HG03196 (cell line): ENCODE measurements at regions not wholly inside any gene's neighbourhood (a gene's known extent, or its start where the extent isn't known, plus 50 kb on each side); places are given as distances from the start of the nearest gene placed in this dataset.
"Not testable (repeated sequence)": the region's sequence is repeated elsewhere in the genome, so short reads cannot be mapped to it uniquely, and the experiment has no call there.

Source experiments
- ATAC-seq: cut with Tn5 transposase; IDR thresholded peaks from one replicate; pipeline ENCODE4 v1.9.1; 2021; ENCODE audit not compliant: unreplicated experiment

DNA sequence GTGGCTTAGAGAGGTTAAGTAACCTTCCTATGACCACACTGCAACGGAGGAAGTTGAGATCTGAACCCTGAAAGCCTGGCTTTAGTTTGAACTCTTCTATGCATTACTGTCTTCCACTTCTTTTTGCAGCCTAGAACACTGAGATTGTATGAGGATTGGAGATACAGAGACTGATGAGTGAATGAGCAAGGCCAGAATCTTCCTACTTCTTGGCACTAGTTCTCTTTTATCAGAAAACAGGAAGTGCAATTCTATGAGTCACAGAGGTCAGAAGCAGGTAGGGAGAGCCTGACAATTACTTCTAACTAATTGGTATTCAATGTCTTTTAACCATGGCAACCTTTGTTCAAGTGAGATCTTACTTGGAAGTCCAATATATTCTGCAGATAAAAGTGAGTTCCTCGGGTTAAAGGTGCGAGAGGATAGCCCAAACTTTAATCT, 219.0 kb downstream of the SHQ1 start:
- no peak for ATAC-seq

DNA sequence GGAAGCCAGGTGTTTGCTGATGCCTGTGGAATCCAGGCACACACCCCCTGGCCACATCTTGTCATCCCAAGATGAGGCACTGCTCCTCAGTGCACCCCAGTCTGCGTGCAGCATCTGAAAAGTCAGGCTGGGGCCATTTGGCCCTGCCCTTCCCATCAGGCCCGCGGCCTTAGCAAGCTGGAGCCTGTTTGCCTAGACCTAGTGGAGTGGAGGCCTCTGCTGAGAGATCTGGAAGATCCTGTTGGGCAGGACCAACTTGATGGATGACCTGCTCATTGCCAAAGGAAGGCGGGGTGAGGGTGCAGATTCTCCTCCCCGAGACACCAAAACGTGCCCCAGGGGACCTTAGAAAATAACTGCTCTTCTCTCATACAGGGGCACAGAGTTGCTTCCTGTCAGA, 220.2 kb downstream of the SHQ1 start:
- ATAC-seq: no peak

DNA sequence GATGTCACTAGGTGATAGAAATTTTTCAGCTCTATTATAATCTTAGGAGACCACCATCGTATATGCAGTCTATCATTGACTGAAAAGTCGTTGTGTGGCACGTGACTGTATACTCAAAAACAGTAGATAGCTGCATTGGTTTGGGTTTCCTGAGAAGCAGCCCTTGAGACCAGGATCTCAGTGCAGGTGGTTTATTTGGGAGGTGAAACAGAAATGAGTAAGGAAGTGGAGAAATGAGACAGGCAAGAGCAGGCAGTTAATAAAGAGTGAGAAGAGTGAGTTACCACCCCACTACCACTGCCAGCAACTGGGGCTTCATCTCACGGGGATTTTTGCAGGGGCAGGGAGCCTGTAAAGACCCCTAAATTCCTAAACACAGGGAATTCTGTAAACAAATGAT, 221.0 kb downstream of the SHQ1 start:
- no peak for ATAC-seq

- ATAC-seq: no peak
Measured at GRCh38 chr3:72625602-72626337, 222.5 kb downstream of the SHQ1 start.

DNA sequence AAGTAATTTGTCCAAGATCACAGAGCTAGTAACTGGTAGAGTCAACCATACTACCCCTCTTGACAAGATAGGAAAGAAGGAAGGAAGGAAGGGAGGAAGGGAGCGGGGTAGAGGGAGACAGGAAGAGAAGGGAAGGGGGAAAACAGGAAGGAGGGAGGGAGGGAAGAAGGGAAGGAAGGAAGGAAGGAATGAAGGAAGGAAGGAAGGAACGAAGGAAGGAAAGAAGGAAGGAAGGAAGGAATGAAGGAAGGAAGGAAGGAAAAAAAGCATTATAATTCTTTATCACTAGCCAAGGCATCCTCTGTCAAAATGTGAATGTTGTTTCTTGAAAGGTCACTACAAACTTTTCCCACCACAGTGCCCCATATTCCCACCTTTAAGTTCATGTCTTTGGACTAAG, 223.6 kb downstream of the SHQ1 start:
- ATAC-seq: no peak

DNA sequence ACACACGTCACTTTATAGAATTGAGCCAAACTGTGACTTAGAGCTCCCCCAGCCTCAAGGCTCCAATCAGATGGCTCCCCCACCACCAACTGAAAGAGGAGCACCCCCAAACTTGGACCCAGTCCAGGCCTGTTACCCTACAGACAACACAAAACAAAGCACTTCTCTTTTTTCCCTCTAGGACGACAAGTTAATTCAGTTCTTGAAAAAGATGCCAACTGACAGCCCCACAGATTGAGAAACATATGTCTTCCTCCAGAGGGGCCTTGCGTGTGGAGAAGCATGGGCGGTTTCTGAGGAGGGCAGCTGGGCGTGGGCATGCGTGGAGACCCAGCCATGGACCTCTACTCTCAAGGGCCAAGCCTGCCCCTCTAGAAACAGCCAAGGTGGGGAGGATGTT, 229.5 kb downstream of the SHQ1 start:
- ATAC-seq: no peak

DNA sequence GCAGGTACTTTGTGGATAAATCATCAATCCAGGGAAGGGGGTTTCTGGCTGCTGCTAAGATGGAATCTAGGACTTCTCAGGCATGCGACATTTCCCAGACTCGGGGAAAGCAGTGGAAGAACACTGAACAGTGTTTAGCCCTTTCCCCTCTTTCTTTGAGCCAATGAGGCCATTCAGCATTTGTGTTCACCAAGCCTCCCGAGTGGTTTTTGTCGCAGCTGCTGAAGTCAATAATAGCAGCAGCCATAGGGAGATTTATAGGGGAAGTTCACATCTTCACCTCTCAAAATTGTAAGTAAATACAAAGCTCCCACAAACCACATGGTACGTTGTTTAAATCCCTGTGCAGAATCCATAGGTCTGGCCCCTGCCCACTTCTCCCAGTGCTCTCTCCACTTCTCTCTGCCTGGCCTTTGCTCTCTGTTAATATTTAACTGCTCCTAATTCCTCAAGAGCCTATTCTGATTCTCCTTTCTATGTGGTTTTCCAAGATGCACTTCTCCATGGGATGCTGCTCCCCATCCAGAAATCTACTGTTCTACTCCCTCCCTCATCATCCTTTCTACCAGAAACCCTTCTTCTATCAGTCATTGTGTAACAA, 230.7 kb downstream of the SHQ1 start:
- no peak for ATAC-seq

- no peak for ATAC-seq
Measured at GRCh38 chr3:72615776-72616175, 232.5 kb downstream of the SHQ1 start.

GRCh38 chr3:72615182-72615581, 233.1 kb downstream of the SHQ1 start:
- no peak for ATAC-seq

- ATAC-seq: no peak
Measured at GRCh38 chr3:72614394-72615074, 233.7 kb downstream of the SHQ1 start.

GRCh38 chr3:72613871-72614270, 234.4 kb downstream of the SHQ1 start:
- ATAC-seq: no peak

DNA sequence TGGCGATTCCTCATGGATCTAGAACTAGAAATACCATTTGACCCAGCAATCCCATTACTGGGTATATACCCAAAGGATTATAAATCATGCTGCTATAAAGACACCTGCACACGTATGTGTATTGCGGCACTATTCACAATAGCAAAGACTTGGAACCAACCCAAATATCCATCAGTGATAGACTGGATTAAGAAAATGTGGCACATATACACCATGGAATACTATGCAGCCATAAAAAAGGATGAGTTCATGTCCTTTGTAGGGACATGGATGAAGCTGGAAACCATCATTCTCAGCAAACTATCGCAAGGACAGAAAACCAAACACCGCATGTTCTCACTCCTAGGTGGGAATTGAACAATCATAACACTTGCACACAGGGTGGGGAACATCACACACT, 239.1 kb downstream of the SHQ1 start:
- not testable (repeated sequence) for ATAC-seq

DNA sequence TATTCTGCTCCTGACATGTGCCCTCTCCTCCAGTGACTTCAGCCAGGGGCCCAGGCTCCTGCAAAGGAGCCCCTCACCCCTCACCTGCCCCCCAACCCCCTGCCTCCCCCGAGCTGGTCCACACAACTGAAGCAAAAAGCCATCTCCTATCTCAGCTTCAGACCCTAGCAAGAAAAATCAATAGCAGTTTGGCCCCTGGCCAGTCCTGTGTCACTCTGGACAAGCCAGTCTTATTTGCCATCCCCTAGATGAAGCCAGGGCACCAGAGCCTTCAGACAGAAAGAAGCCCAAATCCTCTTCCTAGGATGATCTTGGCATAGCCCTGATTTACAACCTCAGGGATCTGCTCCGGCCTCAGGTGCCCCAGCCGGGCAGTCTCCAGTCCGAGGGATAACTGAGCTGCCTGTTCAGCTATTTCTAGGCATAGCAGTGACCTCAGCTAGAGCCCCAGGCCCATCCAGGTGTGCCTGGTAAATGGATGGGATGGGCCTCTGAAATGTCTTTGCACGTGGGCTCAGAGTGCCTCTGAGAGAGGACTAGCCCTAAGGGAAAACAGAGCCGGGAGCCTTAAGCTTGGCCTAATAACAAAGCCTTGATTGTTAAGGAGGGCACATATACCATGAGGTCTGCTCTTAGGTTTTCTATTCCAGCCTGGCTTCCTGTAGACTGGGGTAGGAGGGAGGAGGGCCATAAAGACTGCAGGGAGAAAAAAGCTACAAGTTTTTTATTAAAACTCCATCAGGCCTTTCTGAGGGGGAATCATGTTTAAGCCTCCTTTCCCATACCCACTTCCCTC, 242.0 kb downstream of the SHQ1 start:
- ATAC-seq: no peak

DNA sequence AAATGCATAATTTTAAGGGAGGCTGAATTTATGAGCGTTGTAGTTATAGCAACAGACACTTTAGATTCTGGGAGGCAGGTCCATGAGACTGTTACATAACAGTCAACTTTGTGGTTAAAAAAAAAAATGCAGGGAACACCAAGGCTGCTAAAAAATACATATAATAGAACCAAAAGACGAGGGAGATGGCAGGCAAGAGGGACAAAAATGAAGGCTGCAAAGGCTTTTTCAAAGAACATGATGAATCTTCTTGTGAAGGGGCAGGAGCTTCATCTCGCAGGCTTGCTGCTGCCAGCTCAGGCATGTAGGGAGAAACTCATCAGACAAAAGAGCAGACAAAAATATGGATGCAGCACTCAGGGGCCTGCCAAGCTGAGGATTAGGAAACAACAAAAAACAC, 243.9 kb downstream of the SHQ1 start:
- ATAC-seq: no peak

DNA sequence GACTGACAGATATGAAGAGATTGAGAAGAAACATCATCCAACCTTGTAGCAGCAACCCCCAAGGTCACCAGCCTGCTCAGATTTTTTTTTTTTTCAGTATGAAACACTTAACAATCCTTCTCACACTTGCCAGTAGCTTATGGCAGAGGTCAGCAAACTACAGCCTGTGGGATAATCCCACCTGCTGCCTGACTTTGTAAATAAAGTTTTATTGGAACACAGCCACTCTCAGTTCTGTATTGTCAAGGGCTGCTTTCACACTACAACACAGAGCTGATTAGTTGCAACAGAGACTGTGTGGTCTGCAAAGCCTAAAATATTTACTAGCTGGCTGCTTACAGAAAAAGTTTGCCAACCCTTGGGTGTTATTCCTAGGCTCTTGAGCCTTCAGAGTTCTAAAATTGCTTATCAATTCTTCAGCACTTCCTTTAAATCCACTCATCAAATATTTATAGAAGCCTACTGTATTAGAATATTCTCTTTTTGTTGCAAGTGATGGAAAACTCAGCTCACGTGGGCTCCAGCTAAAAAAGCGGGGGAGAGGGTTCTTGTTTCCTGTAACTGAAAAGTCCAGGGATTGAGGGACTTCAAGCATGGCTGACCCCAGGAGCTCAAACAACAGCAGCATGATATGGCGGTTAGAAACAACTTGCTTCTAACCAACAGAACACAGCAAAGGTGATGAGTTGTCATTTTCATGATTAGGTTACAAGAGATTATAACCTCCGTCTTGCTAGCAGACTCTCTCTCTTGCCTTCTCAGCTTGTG, 246.1 kb downstream of the SHQ1 start:
- ATAC-seq: no peak

- no peak for ATAC-seq
Measured at GRCh38 chr3:72601060-72601459, 247.2 kb downstream of the SHQ1 start.

DNA sequence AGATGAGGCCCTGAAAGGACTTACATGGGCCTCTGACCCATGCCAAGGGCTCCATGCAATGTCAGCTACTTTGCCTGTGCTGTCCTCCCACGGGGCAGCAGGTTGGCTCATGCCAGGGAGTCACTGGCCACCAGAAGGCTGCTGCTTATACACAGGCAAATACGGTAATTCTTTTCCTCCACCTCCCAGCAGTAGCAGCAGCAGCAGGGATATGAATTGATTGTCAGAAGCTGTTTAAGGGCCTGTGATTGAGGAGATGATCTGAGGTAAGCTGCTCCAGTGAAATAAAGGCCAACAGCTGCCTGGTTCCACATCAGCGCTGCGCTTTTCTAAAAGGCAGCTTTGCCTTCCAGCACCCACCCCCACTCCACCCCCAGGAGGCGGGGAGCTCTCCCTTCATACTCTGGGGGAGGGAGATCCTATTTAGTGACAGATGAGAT, 250.5 kb downstream of the SHQ1 start:
- ATAC-seq: no peak

- ATAC-seq: no peak
Measured at GRCh38 chr3:72597043-72597442, 251.2 kb downstream of the SHQ1 start.

DNA sequence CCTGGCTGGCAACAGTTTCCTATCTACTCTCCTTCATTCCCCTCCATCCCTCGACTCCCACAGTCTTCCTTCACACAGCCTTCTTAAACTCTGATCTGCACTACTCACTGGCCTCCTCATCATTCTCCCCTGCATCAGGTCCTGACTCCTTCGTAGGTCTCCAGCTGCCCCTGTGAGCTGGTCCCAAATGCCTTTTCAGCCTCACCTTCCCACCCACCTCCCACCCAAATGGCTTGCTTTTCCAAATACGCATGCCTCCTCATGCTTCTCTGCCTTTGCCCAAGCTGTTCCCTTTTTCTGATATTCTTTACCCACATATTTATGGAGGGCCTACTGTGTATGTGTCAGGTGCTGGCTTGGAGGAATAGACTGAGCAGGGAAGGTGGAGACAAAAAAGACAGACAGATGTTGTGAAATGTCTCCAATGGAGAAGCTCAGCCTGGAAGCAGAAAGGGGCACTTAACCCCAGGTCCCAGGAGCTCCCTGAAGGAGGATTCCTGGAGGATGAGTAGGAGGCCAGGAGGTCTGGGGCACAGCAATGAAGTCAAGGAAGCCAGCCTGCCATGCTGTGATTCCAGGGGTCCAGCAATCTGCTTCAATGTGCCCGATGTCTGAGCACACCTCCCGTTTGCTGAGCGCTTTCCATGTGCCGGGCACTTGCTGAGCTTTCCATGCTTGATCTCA, 252.2 kb downstream of the SHQ1 start:
- no peak for ATAC-seq

- ATAC-seq: no peak
Measured at GRCh38 chr3:72595376-72595775, 252.9 kb downstream of the SHQ1 start.
